ENCODE measurements at regions not wholly inside any gene's neighbourhood (a gene's known extent, or its start where the extent isn't known, plus 50 kb on each side); places are given as distances from the start of the nearest gene placed in this dataset.

DNA sequence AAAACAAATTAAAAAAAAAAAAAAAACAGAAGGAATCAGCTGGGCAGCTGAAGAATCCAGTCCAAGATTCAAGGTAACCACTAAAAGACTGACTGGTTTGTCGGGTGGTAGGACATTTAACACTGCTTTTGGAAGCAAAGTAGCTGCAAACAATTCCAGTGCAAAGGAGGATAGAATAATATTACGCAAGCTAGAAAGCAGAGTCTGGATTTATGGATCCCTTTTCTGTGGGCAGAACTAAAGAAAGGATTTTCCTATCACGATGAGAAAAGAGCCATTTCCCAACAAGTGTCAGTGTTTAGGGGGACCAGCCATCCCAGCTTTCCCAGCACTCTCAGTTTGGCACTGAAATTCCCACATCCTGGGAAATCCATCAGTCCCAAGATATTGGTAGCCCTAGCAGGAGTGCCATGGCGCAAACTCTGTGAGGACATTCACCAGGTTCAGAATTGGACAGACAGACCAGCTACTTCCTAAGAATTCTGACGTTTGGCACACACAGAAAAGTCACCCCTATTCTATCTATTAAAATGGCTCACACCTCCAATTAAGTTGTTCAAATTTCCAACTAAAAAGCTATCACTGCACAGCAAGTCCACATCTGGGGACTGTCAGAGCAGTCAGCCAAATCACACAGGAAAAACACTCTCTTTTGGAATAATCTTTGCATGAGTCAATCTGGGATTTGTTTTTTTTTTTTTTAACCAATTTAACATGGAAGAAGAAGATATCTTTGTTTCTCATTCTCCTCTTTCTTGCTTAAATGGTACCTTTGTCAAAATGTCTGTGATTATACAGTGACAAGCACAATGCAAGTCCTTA lies 356.8 kb upstream of the ARID1B start:
- intact Hi-C loops (cut with DNase I), result no loop called here
- H3K4me1 ChIP-seq, result no peaks in the 10 kb centered on the region
- H3K27me3 ChIP-seq, result no peaks in the 10 kb centered on the region
- peaks cover 0 to 15% (median 5%) of the 10 kb centered on the region in 4 donors for H3K9me3 ChIP-seq
- TF ChIP-seq POLR2AphosphoS5 (IDR thresholded peaks at IDR 0.05) (no peak), EP300 (IDR thresholded peaks at IDR 0.05) (no peak), POLR2A (IDR thresholded peaks at IDR 0.05; ENCODE audit: low read depth) (no peak)
- TF ChIP-seq, protein P1, sequence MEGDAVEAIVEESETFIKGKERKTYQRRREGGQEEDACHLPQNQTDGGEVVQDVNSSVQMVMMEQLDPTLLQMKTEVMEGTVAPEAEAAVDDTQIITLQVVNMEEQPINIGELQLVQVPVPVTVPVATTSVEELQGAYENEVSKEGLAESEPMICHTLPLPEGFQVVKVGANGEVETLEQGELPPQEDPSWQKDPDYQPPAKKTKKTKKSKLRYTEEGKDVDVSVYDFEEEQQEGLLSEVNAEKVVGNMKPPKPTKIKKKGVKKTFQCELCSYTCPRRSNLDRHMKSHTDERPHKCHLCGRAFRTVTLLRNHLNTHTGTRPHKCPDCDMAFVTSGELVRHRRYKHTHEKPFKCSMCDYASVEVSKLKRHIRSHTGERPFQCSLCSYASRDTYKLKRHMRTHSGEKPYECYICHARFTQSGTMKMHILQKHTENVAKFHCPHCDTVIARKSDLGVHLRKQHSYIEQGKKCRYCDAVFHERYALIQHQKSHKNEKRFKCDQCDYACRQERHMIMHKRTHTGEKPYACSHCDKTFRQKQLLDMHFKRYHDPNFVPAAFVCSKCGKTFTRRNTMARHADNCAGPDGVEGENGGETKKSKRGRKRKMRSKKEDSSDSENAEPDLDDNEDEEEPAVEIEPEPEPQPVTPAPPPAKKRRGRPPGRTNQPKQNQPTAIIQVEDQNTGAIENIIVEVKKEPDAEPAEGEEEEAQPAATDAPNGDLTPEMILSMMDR (IDR thresholded peaks at IDR 0.05), result no peak
- H3K4me3 ChIP-seq, result no peak overlapping the region
- H3K27ac ChIP-seq (replicated peaks in 1 of 4), result no peak overlapping the region
- H3K36me3 ChIP-seq, result no peaks in the 10 kb centered on the region
- 75% methylated on average over 5 of the region's 5 CpGs for WGBS
- DNase-seq (ENCODE audit: extremely low spot score), result peak; percentile 82

DNA sequence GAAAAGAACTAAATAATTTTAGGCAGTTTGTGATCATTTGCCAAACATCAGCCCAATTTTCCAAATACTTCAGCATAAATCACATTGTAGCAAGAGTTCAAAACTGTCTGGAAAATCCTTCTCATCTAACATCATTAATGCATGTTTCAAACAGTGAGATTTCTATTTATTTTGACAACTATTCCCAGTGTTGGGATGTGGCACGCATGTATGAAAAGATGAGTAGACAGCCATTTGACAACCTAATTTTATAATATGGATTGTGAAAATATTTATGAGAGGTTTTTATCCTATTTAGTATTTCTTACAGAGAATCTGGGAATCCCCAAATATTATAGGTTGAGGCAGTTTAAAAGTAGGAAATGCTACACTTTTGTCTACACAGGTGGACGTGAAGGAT lies 357.6 kb upstream of the ARID1B start:
- TF ChIP-seq, protein P1 (IDR thresholded peaks at IDR 0.05), result no peak
- TF ChIP-seq EP300 (IDR thresholded peaks at IDR 0.05), result no peak
- no peak for TF ChIP-seq POLR2A (IDR thresholded peaks at IDR 0.05; ENCODE audit: low read depth)
- no peak for TF ChIP-seq POLR2AphosphoS5 (IDR thresholded peaks at IDR 0.05)
- H3K4me1 ChIP-seq, result no peaks in the 10 kb centered on the region
- H3K4me3 ChIP-seq, result no peak overlapping the region
- DNase-seq (ENCODE audit: extremely low spot score), result no peak
- intact Hi-C loops (cut with DNase I), result no loop called here
- no peaks in the 10 kb centered on the region for H3K27me3 ChIP-seq
- no peak overlapping the region for H3K27ac ChIP-seq (replicated peaks in 1 of 4)
- 81% methylated on average over 2 of the region's 2 CpGs for WGBS
- peaks cover 0 to 15% (median 5%) of the 10 kb centered on the region in 4 donors for H3K9me3 ChIP-seq
- no peaks in the 10 kb centered on the region for H3K36me3 ChIP-seq

DNA sequence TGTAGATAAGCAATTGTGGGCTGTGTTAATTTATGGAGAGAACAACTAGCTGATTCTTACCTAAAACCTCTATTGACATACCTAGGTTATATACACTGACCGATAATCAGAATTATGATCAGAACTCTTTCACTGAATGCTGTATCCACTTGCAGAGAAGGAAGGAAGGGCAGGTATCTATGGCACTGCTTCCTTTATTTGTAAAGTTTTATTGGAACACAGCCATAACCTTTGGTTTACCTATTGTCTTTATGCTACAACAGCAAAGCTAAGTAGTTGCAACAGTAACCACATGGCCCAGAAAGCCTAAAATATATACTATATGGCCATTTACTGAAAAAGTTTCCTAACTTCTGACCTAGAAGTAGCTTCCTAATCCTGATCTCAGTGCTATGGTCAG lies 358.9 kb upstream of the ARID1B start:
- H3K27me3 ChIP-seq, result no peaks in the 10 kb centered on the region
- H3K9me3 ChIP-seq, result peaks cover 0 to 15% (median 5%) of the 10 kb centered on the region in 4 donors
- intact Hi-C loops (cut with DNase I), result no loop called here
- H3K27ac ChIP-seq (replicated peaks in 1 of 4), result no peak overlapping the region
- TF ChIP-seq EP300 (IDR thresholded peaks at IDR 0.05), result no peak
- no peak for TF ChIP-seq POLR2AphosphoS5 (IDR thresholded peaks at IDR 0.05)
- no peak for TF ChIP-seq POLR2A (IDR thresholded peaks at IDR 0.05; ENCODE audit: low read depth)
- TF ChIP-seq, protein P1 (IDR thresholded peaks at IDR 0.05), result no peak
- no peak for DNase-seq (ENCODE audit: extremely low spot score)
- WGBS, result 86% methylated on average over 1 of the region's 1 CpG
- H3K36me3 ChIP-seq, result no peaks in the 10 kb centered on the region
- H3K4me3 ChIP-seq, result no peak overlapping the region
- H3K4me1 ChIP-seq, result no peaks in the 10 kb centered on the region

DNA sequence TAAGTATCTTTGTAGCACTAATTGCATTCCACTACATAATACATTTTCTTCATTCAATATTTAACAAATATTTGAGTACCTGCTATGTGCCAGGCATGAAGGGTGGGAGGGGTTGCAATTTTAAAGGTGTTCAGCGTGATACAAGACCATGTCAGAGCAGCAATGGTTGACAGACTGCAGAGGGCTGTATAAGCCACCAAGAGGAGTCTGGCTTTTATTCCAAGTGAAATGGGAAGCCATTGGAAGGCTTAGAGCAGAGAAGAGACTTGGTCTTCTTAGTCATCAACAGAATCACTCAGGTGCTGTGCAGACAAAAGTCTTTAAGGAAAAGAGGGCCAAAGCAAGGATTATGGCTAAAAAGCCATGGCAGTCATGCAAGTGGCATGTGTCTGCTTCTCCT lies 360.8 kb upstream of the ARID1B start:
- H3K27ac ChIP-seq (replicated peaks in 1 of 4), result no peak overlapping the region
- no peaks in the 10 kb centered on the region for H3K4me1 ChIP-seq
- H3K4me3 ChIP-seq, result no peak overlapping the region
- peaks cover 0 to 10% (median 2%) of the 10 kb centered on the region in 4 donors for H3K9me3 ChIP-seq
- intact Hi-C loops (cut with DNase I), result no loop called here
- DNase-seq (ENCODE audit: extremely low spot score), result peak; percentile 47
- H3K27me3 ChIP-seq, result no peaks in the 10 kb centered on the region
- TF ChIP-seq POLR2AphosphoS5 (IDR thresholded peaks at IDR 0.05) (no peak), POLR2A (IDR thresholded peaks at IDR 0.05; ENCODE audit: low read depth) (no peak)
- no peaks in the 10 kb centered on the region for H3K36me3 ChIP-seq
- WGBS, result 84% methylated on average over 1 of the region's 1 CpG

DNA sequence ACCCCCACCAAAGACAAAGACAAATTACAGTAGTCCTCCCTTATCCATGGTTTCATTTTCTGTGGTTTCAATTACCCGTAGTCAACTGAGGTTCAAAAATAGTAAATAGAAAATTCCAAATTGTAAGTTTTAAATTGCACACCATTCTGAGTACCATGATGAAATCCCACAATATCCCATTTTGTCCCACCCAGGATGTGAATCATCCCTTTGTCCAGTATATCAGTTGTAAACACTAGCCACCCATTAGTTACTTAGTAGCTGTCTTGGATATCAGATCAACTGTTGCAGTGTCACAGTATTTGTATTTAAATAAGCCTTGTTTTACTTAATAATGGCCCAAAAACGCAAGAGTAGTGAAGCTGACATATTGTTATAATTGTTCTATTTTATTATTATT lies 364.0 kb upstream of the ARID1B start:
- DNase-seq (ENCODE audit: extremely low spot score), result no peak
- TF ChIP-seq EP300 (IDR thresholded peaks at IDR 0.05), result no peak
- no peaks in the 10 kb centered on the region for H3K27me3 ChIP-seq
- no peak overlapping the region for H3K4me3 ChIP-seq
- no peak overlapping the region for H3K27ac ChIP-seq (replicated peaks in 1 of 4)
- no peaks in the 10 kb centered on the region for H3K36me3 ChIP-seq
- intact Hi-C loops (cut with DNase I), result no loop called here
- WGBS, result 83% methylated on average over 2 of the region's 2 CpGs
- H3K9me3 ChIP-seq, result peaks cover 0 to 10% (median 3%) of the 10 kb centered on the region in 4 donors
- no peaks in the 10 kb centered on the region for H3K4me1 ChIP-seq

All from esophagus muscularis mucosa (tissue), 4 donors.